ENCODE measurements at regions not wholly inside any gene's neighbourhood (a gene's known extent, or its start where the extent isn't known, plus 50 kb on each side); places are given as distances from the start of the nearest gene placed in this dataset.

GRCh38 chr4:168019921-168020320, 72.4 kb upstream of the ANXA10 start:
- TF ChIP-seq CTCF (IDR thresholded peaks at IDR 0.05): no peak
- no peak for TF ChIP-seq POLR2A (IDR thresholded peaks at IDR 0.05)
- TF ChIP-seq POLR2AphosphoS5 (IDR thresholded peaks at IDR 0.05): no peak
